NCI-H460 (cell line): ENCODE measurements at regions not wholly inside any gene's neighbourhood (a gene's known extent, or its start where the extent isn't known, plus 50 kb on each side); places are given as distances from the start of the nearest gene placed in this dataset.

ENCODE experiments used
- DNase-seq: peaks from one replicate; pipeline ENCODE4 v3.0.0-alpha.2; 2016; ENCODE audit warnings: low read depth; ENCODE audit errors: extremely low read depth

DNA sequence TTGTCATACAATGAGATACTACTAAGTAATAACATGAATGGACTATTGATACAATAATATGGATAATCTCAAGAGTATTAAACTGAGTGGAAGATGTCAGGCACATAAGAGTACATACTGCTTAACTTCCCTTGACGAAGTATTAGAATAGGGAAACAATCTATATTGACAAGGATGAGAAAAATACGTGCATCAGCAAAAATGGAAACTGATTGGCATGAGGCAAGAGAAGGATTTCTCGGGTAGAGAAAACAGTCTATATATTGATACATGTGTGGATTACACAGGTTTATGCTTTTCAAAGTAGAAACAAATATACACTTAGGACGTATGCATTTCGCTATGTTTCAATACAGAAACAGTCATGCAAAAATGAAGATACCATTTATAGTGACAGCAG lies 57.4 kb downstream of the PRR20E start:
- no peak for DNase-seq

DNA sequence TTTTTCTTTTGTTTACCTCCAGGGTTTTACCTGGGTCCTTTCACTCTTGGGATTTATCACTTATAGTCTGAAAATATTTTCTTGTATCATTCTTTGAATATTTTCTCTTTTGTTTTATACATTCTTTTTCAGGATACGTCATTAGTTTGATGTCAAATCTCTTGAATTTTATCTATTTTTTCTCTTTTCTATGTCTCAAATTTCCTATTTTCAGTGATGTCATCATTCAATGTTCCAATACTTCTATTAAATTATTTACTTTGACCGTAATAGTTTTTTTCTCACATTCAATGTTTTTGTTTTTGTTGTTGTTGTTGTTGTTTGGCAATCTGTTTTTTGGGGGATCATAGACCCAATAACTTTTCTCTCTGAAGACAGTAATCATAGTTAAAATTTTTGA lies 83.5 kb downstream of the PRR20E start:
- DNase-seq, result no peak

GRCh38 chr13:57253551-57253950 lies 86.6 kb downstream of the PRR20E start:
- no peak for DNase-seq

GRCh38 chr13:57264965-57265364 lies 98.0 kb downstream of the PRR20E start:
- no peak for DNase-seq

GRCh38 chr13:57270493-57270892 lies 103.5 kb downstream of the PRR20E start:
- DNase-seq, result no peak

- no peak for DNase-seq
Observed at GRCh38 chr13:57286511-57287098, 119.6 kb downstream of the PRR20E start.

DNA sequence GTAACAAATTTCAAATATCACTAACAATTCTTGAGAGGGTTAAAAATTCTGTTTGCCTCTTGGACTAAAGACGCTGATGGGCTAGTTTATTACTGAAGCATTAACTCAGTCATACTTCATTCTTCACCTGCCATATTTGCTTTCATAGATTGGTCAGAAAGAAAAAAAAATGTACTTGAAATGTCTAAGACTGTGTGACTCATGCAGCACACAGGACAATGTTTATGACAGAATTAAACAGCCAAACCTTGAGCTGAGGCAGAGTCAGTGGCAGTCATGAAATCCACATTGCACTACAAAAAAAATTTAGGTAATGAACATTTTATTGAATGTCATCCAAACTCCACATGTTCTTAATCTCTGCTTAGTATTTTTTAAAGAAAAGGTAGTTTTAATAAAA lies 135.6 kb downstream of the PRR20E start:
- no peak for DNase-seq

DNA sequence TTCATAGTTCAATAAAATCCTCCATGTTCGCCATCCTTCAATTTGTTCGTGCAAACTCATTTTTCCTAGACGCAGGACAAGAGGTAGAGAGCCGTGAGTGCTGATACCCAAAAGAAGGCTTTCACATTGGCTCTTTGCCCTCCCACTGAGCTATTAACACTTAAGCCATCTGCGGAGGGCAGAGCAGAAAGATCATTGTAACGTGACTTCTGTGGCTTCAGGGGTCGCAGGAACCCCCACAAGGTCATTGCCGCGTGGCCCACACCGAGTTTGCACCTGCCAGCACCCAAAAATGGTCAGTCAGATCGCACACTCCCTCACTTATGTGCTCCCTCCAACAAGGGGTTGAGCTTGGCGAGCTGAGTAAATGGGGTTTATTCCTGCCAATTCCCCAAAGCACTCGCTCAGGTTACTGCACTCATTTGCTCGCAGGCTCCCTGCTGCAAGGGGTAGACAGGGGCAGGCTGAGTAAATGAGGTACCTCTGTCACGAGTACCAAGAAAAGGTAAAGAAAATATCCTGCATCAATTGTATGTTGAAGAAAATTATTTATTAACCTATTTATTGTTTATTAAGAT lies 144.1 kb downstream of the PRR20E start:
- DNase-seq, result no peak

- no peak for DNase-seq
Observed at GRCh38 chr13:57314897-57315520, 148.0 kb downstream of the PRR20E start.

DNA sequence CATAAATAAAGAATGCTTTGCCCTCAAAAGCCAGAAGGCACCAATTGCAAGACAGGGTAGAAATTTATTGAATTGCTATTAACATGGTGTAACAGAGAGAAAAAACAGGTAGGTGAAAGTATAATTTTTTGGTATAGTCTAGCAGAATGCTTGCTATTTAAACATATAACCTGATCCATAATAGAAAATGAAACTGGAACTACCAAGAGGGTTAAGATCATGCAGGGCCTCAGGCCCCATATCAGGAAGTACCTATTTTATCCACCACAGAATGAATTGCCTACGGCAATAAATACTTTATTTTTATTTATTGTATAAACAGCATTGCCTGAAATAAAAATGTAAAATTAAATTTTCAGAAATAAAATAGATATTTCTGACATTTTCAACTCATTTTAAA lies 159.5 kb downstream of the PRR20E start:
- no peak for DNase-seq

DNA sequence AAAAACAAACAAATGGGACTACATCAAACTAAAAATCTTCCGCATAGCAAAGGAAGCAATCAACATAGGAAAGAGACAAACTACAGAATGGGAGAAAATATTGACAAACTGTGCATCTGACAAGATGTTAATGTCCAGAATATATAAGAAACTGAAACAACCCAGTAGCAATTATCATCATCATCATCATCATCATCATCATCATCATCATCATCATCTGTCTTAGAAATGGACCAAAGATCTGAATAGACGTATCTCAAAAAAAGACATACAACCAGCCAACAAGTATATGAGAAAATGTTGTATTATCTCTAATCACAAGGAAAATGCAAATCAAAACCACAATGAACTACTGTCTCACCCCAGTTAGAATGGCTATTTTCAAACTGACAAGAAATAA lies 173.9 kb downstream of the PRR20E start:
- DNase-seq, result no peak

DNA sequence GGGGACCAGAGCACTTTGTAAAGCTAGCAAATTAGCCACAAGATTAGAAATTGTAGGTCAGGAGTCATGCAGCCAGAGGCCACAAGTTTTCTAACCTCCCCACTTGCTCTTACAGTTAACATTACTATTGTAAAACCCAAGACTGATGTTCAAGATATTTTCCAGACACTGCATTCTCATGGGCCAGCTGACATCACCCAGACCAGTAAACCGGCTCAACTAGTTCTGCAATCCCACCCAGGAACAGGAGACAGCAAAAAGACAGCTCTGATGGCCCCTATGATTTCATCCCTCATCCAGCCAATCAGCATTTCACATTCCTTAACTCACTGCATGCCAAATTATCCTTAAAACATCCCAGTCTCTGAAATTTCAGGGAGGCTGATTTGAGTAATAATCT lies 178.5 kb downstream of the PRR20E start:
- DNase-seq, result no peak

GRCh38 chr13:57346786-57347185 lies 179.8 kb downstream of the PRR20E start:
- DNase-seq, result no peak

DNA sequence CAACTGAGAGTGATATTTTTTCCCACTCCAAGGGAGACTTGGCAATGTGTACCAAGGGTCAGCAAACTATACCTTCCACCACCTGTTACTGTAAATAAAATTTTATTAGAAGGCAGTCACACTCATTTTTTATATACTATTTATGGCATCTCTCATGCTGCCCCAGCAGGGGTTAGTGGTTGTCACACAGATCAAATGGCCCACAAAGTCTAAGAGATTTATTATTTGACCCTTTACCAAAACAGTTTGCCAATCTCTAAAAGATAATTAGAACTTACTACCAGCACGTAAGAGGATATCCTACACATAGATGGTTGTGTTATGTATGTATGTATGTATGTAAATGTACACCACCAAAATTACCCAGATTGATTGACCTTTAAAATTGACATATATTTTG lies 185.1 kb downstream of the PRR20E start:
- DNase-seq, result no peak

GRCh38 chr13:57353831-57354230 lies 186.8 kb downstream of the PRR20E start:
- DNase-seq, result no peak

GRCh38 chr13:57375876-57376275 lies 208.9 kb downstream of the PRR20E start:
- no peak for DNase-seq

GRCh38 chr13:57408312-57408711 lies 223.2 kb upstream of the PCDH17 start:
- DNase-seq, result no peak

GRCh38 chr13:57409121-57409520 lies 222.4 kb upstream of the PCDH17 start:
- no peak for DNase-seq

- DNase-seq, result no peak
Observed at GRCh38 chr13:57409656-57410055, 221.9 kb upstream of the PCDH17 start.

GRCh38 chr13:57418067-57418677 lies 213.4 kb upstream of the PCDH17 start:
- no peak for DNase-seq

DNA sequence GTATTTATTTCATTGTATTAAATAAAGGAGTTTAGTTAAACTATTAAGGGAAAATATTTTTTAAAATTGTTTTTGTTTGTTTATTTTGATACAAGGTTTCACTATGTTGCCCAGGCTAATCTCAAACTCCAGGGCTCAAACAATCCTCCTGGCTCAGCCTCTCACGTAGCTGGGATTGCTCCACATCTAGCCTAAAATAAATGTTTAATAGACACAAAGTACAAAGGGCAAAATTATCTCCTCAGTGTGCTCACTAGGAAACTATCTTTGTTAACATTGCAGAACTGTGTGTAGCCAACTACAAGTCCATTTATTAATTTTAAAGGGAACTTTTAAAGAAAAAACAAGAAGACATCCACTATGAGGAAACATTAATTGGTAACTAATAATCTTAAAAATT lies 207.2 kb upstream of the PCDH17 start:
- no peak for DNase-seq

DNA sequence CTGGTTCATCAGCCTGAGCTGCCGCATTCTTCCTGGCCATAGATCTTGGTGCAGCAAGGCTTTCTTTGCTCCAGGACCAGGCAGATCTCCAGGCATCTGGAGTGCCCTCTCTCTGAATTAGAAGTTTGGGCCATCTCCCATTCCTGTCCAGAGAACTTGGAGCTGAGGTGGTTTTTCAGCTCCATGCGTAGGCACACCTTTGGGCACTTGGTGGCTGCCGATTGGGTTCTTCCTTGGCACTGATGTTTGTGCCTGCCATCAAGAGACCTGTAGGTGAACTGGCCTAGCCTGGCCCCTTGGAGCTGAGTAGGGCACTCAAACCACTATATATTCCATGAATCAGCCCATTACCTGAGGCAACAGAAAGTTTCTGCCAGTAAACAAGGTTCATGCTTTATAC lies 206.0 kb upstream of the PCDH17 start:
- no peak for DNase-seq
